ENCODE measurements at regions not wholly inside any gene's neighbourhood (a gene's known extent, or its start where the extent isn't known, plus 50 kb on each side); places are given as distances from the start of the nearest gene placed in this dataset.

DNA sequence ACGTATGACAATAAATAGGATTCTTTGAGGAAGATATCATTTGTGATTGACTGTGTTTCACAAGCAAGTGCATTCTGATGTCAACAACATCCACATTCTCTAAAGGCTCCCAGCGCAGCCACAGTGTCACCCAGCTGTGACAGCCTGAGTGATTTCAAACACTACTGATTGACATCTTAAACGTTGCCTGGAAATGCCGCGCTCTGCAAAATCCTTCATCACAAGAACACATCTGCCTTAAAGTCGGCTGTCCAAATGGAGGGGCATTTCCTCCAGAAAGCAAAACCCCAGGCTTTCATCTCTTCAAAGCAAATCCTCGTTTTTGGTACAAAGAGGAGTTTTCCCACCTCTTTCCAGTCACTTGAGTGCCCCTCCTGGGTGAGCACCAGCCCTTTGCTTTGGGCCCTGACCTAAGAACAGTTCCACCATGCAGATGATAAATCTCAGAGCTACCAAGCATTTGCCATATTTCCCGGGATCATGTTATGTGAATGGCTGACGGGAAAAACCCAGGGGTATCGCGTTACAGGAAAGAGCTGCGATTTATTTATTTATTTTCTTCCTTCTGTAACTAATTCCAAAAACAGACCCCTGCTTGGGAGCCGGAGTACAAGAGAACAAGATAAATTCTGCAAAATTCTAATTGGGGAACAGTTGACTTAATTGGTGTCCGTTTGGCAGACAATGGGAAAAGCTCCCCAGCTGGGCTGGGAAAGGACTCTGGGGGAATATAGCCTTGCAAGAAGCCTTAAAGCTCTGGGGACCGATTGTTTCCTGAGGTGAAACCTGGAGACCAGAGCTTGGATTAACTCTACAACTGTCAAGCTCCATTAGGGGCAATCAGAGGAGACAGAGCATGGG is 703.8 kb upstream of the NR2F2 start:
- H4K12ac ChIP-seq (ENCODE audit: low read depth, low read length), result no peak overlapping the region
- H3K4me2 ChIP-seq (ENCODE audit: low read length), result no peak overlapping the region
- no peak overlapping the region for H3K27ac ChIP-seq (ENCODE audit: low read depth, low read length)
- H3K27me3 ChIP-seq (ENCODE audit: insufficient read depth, low read length), result no peaks in the 10 kb centered on the region
- H3K23ac ChIP-seq (ENCODE audit: low read length), result no peak overlapping the region
- no peak overlapping the region for H2AFZ ChIP-seq (ENCODE audit: insufficient read depth, low read length, poor library complexity)
- DNase-seq, result peak; percentile 5 to 65
- no peaks in the 10 kb centered on the region for H3K36me3 ChIP-seq (ENCODE audit: control insufficient read depth in 1 of 2, insufficient read depth in 2 of 2, low read length in 2 of 2)
- H2BK120ac ChIP-seq (ENCODE audit: insufficient read depth, low read length, poor library complexity), result no peak overlapping the region
- no peak overlapping the region for H2BK12ac ChIP-seq (ENCODE audit: low read length)
- H3K79me1 ChIP-seq (ENCODE audit: low read length), result no peaks in the 10 kb centered on the region
- H3K9ac ChIP-seq (ENCODE audit: low read length), result no peak overlapping the region
- no peak overlapping the region for H4K8ac ChIP-seq (ENCODE audit: low read depth, low read length)
- WGBS (ENCODE audit: extremely low coverage, insufficient coverage, insufficient read length), result no CpG with 5 or more reads among the region's 15 CpGs
- H4K91ac ChIP-seq (ENCODE audit: low read depth, low read length), result no peak overlapping the region
- no peak overlapping the region for H3K4ac ChIP-seq (ENCODE audit: low read depth, low read length)
- H3K4me3 ChIP-seq (ENCODE audit: low read depth, low read length), result no peak overlapping the region
- H3K14ac ChIP-seq (ENCODE audit: low read length), result no peak overlapping the region
- peaks cover 0 to 3% of the 10 kb centered on the region in 2 experiments for H3K4me1 ChIP-seq (ENCODE audit: control insufficient read depth in 1 of 2, insufficient read depth in 2 of 2, low read length in 2 of 2)
- no peak overlapping the region for H3K18ac ChIP-seq (ENCODE audit: low read length)
- no peak overlapping the region for H2AK5ac ChIP-seq (ENCODE audit: low read length)
- no peaks in the 10 kb centered on the region for H3K79me2 ChIP-seq (ENCODE audit: control insufficient read depth, insufficient read depth, low read length, poor library complexity)
- H3K9me3 ChIP-seq (ENCODE audit: insufficient read depth, low read depth, low read length), result no peaks in the 10 kb centered on the region
- H2BK5ac ChIP-seq (ENCODE audit: low read depth, low read length, poor library complexity), result no peak overlapping the region

GRCh38 chr15:95629503-95630168 is 700.9 kb upstream of the NR2F2 start:
- Histone ChIP-seq H2BK12ac (ENCODE audit: low read length) (no peak overlapping the region), H3K9me3 (ENCODE audit: insufficient read depth, low read depth, low read length) (no peaks in the 10 kb centered on the region), H3K36me3 (ENCODE audit: control insufficient read depth in 1 of 2, insufficient read depth in 2 of 2, low read length in 2 of 2) (no peaks in the 10 kb centered on the region), H3K18ac (ENCODE audit: low read length) (no peak overlapping the region), H3K23ac (ENCODE audit: low read length) (peak overlapping the region; percentile 80), H4K91ac (ENCODE audit: low read depth, low read length) (no peak overlapping the region), H3K27ac (ENCODE audit: low read depth, low read length) (no peak overlapping the region), H2BK120ac (ENCODE audit: insufficient read depth, low read length, poor library complexity) (no peak overlapping the region), H3K4me2 (ENCODE audit: low read length) (no peak overlapping the region), H2AFZ (ENCODE audit: insufficient read depth, low read length, poor library complexity) (no peak overlapping the region), H3K79me1 (ENCODE audit: low read length) (no peaks in the 10 kb centered on the region), H3K4me3 (ENCODE audit: low read depth, low read length) (no peak overlapping the region), H3K27me3 (ENCODE audit: insufficient read depth, low read length) (no peaks in the 10 kb centered on the region), H4K8ac (ENCODE audit: low read depth, low read length) (no peak overlapping the region), H2BK5ac (ENCODE audit: low read depth, low read length, poor library complexity) (no peak overlapping the region), H3K4me1 (ENCODE audit: control insufficient read depth in 1 of 2, insufficient read depth in 2 of 2, low read length in 2 of 2) (no peaks in the 10 kb centered on the region), H3K79me2 (ENCODE audit: control insufficient read depth, insufficient read depth, low read length, poor library complexity) (no peaks in the 10 kb centered on the region), H4K12ac (ENCODE audit: low read depth, low read length) (no peak overlapping the region), H2AK5ac (ENCODE audit: low read length) (no peak overlapping the region), H3K9ac (ENCODE audit: low read length) (no peak overlapping the region), H3K4ac (ENCODE audit: low read depth, low read length) (no peak overlapping the region), H3K14ac (ENCODE audit: low read length) (no peak overlapping the region)
- no peak for DNase-seq
- no CpG with 5 or more reads among the region's 5 CpGs for WGBS (ENCODE audit: extremely low coverage, insufficient coverage, insufficient read length)

GRCh38 chr15:95630683-95631082 is 699.8 kb upstream of the NR2F2 start:
- Histone ChIP-seq H4K12ac (ENCODE audit: low read depth, low read length) (no peak overlapping the region), H3K9me3 (ENCODE audit: insufficient read depth, low read depth, low read length) (no peaks in the 10 kb centered on the region), H3K27ac (ENCODE audit: low read depth, low read length) (no peak overlapping the region), H3K79me2 (ENCODE audit: control insufficient read depth, insufficient read depth, low read length, poor library complexity) (no peaks in the 10 kb centered on the region), H2BK12ac (ENCODE audit: low read length) (no peak overlapping the region), H3K9ac (ENCODE audit: low read length) (no peak overlapping the region), H3K23ac (ENCODE audit: low read length) (no peak overlapping the region), H2BK120ac (ENCODE audit: insufficient read depth, low read length, poor library complexity) (no peak overlapping the region), H3K14ac (ENCODE audit: low read length) (no peak overlapping the region), H3K4me3 (ENCODE audit: low read depth, low read length) (no peak overlapping the region), H3K79me1 (ENCODE audit: low read length) (no peaks in the 10 kb centered on the region), H3K4me1 (ENCODE audit: control insufficient read depth in 1 of 2, insufficient read depth in 2 of 2, low read length in 2 of 2) (no peaks in the 10 kb centered on the region), H2AFZ (ENCODE audit: insufficient read depth, low read length, poor library complexity) (no peak overlapping the region), H3K4ac (ENCODE audit: low read depth, low read length) (no peak overlapping the region), H3K36me3 (ENCODE audit: control insufficient read depth in 1 of 2, insufficient read depth in 2 of 2, low read length in 2 of 2) (no peaks in the 10 kb centered on the region), H3K27me3 (ENCODE audit: insufficient read depth, low read length) (no peaks in the 10 kb centered on the region), H2BK5ac (ENCODE audit: low read depth, low read length, poor library complexity) (no peak overlapping the region), H3K18ac (ENCODE audit: low read length) (no peak overlapping the region), H4K8ac (ENCODE audit: low read depth, low read length) (no peak overlapping the region), H2AK5ac (ENCODE audit: low read length) (no peak overlapping the region), H3K4me2 (ENCODE audit: low read length) (no peak overlapping the region), H4K91ac (ENCODE audit: low read depth, low read length) (no peak overlapping the region)
- WGBS (ENCODE audit: extremely low coverage, insufficient coverage, insufficient read length), result no CpG with 5 or more reads among the region's 1 CpG
- no peak for DNase-seq

- Histone ChIP-seq H3K4ac (ENCODE audit: low read depth, low read length) (no peak overlapping the region), H2AK5ac (ENCODE audit: low read length) (no peak overlapping the region), H3K27me3 (ENCODE audit: insufficient read depth, low read length) (no peaks in the 10 kb centered on the region), H4K91ac (ENCODE audit: low read depth, low read length) (no peak overlapping the region), H2BK120ac (ENCODE audit: insufficient read depth, low read length, poor library complexity) (no peak overlapping the region), H4K8ac (ENCODE audit: low read depth, low read length) (no peak overlapping the region), H2BK12ac (ENCODE audit: low read length) (no peak overlapping the region), H3K4me1 (ENCODE audit: control insufficient read depth in 1 of 2, insufficient read depth in 2 of 2, low read length in 2 of 2) (no peaks in the 10 kb centered on the region), H3K79me1 (ENCODE audit: low read length) (no peaks in the 10 kb centered on the region), H3K36me3 (ENCODE audit: control insufficient read depth in 1 of 2, insufficient read depth in 2 of 2, low read length in 2 of 2) (no peaks in the 10 kb centered on the region), H3K27ac (ENCODE audit: low read depth, low read length) (no peak overlapping the region), H3K14ac (ENCODE audit: low read length) (no peak overlapping the region), H3K4me3 (ENCODE audit: low read depth, low read length) (no peak overlapping the region), H3K9me3 (ENCODE audit: insufficient read depth, low read depth, low read length) (no peaks in the 10 kb centered on the region), H2BK5ac (ENCODE audit: low read depth, low read length, poor library complexity) (no peak overlapping the region), H3K4me2 (ENCODE audit: low read length) (no peak overlapping the region), H3K9ac (ENCODE audit: low read length) (no peak overlapping the region), H3K18ac (ENCODE audit: low read length) (no peak overlapping the region), H4K12ac (ENCODE audit: low read depth, low read length) (no peak overlapping the region), H3K79me2 (ENCODE audit: control insufficient read depth, insufficient read depth, low read length, poor library complexity) (no peaks in the 10 kb centered on the region), H2AFZ (ENCODE audit: insufficient read depth, low read length, poor library complexity) (no peak overlapping the region), H3K23ac (ENCODE audit: low read length) (no peak overlapping the region)
- no peak for DNase-seq
- no CpG with 5 or more reads among the region's 2 CpGs for WGBS (ENCODE audit: extremely low coverage, insufficient coverage, insufficient read length)
Measured at GRCh38 chr15:95635666-95636065, 694.8 kb upstream of the NR2F2 start.

Measured in trophoblast cell (in vitro differentiated cells and primary cell).